GM12878 (cell line): ENCODE measurements at regions not wholly inside any gene's neighbourhood (a gene's known extent, or its start where the extent isn't known, plus 50 kb on each side); places are given as distances from the start of the nearest gene placed in this dataset.

Source experiments
- BMI1 ChIP-seq: fragments of 450-650 bp; IDR thresholded peaks from 2 replicates; pipeline ENCODE4 v1.6.1; 2016; ENCODE audit warnings: mild to moderate bottlenecking, moderate library complexity, borderline replicate concordance
- EP300 ChIP-seq, 2 experiments: fragments of 150-350 bp in 1 of 2; IDR thresholded peaks; 2 replicates each; pipeline ENCODE4 v1.6.1; 2011 to 2012; ENCODE audit warnings: low read depth in 2 of 2, low read length in 2 of 2, borderline replicate concordance in 1 of 2, improper control_type of control experiment in 1 of 2, inconsistent platforms in 1 of 2; ENCODE audit not compliant: control insufficient read depth in 1 of 2
- EZH2 ChIP-seq: IDR thresholded peaks from 2 replicates; pipeline ENCODE4 v1.6.1; 2012; ENCODE audit warnings: low read depth, mild to moderate bottlenecking, control low read depth, inconsistent platforms, low read length, borderline replicate concordance; ENCODE audit not compliant: control insufficient read depth
- GABPA ChIP-seq: IDR thresholded peaks from 2 replicates; pipeline ENCODE4 v1.6.1; 2014; ENCODE audit warnings: antibody characterized with exemption, low read depth, mild to moderate bottlenecking, inconsistent platforms
- KDM1A ChIP-seq: fragments of 200-600 bp; sonication (generic); IDR thresholded peaks from 2 replicates; pipeline ENCODE4 v1.6.1; 2016; ENCODE audit warnings: borderline replicate concordance
- POLR2AphosphoS5 ChIP-seq: IDR thresholded peaks from 2 replicates; pipeline ENCODE4 v1.6.1; 2011; ENCODE audit warnings: mild to moderate bottlenecking, low read length, inconsistent platforms
- PRDM15 ChIP-seq: fragments of 450-650 bp; formaldehyde crosslinking; IDR thresholded peaks from 2 replicates; pipeline ENCODE4 v1.4.0; 2020; ENCODE audit warnings: mild to moderate bottlenecking, moderate library complexity
- RAD21 ChIP-seq: IDR thresholded peaks from 2 replicates; pipeline ENCODE4 v1.6.1; 2011; ENCODE audit warnings: mild to moderate bottlenecking, low read depth, low read length, moderate library complexity; ENCODE audit not compliant: insufficient read depth
- SMAD1 ChIP-seq: fragments of 450-650 bp; IDR thresholded peaks from 2 replicates; pipeline ENCODE4 v1.6.1; 2018; ENCODE audit warnings: mild to moderate bottlenecking, low read depth; ENCODE audit not compliant: partially characterized antibody
- SPI1 ChIP-seq: IDR thresholded peaks from 2 replicates; pipeline ENCODE4 v1.6.1; 2011; ENCODE audit warnings: low read depth, mild to moderate bottlenecking, low read length, moderate library complexity, borderline replicate concordance; ENCODE audit not compliant: insufficient read depth
- ZZZ3 ChIP-seq: IDR thresholded peaks from 2 replicates; pipeline ENCODE4 v1.6.1; 2011; ENCODE audit warnings: low read depth; ENCODE audit not compliant: control insufficient read depth, insufficient read length
- TF ChIP-seq, protein P1 (sequence below), 3 experiments: IDR thresholded peaks in 2 of 3; conservative IDR thresholded peaks in 1 of 3; 2 replicates each; pipeline ENCODE4 v1.5.1; 2011; ENCODE audit warnings: low read depth in 3 of 3, low read length in 3 of 3, mild to moderate bottlenecking in 3 of 3, control low read depth in 2 of 3, moderate library complexity in 2 of 3, inconsistent platforms in 1 of 3, mixed read lengths in 1 of 3; ENCODE audit not compliant: control insufficient read depth in 2 of 3, insufficient read depth in 1 of 3; ENCODE audit errors: extremely low read depth in 1 of 3

DNA sequence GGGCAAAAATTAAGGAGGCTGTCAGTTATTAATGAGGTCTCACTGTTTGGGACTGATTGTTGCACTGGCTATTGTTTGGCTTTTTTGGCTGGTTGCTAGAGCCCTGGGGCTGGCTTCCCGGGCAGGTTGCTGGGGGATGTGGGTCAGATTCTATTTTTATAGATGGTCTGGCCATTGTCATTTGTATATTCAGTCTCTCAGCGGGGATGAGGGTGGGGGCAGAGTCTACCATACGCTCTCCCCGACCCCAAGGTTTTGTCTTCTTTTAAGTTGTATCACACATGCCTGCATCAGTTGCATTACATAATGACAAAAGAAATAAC, 84.3 kb upstream of the GRB10 start:
- TF ChIP-seq, protein P1, sequence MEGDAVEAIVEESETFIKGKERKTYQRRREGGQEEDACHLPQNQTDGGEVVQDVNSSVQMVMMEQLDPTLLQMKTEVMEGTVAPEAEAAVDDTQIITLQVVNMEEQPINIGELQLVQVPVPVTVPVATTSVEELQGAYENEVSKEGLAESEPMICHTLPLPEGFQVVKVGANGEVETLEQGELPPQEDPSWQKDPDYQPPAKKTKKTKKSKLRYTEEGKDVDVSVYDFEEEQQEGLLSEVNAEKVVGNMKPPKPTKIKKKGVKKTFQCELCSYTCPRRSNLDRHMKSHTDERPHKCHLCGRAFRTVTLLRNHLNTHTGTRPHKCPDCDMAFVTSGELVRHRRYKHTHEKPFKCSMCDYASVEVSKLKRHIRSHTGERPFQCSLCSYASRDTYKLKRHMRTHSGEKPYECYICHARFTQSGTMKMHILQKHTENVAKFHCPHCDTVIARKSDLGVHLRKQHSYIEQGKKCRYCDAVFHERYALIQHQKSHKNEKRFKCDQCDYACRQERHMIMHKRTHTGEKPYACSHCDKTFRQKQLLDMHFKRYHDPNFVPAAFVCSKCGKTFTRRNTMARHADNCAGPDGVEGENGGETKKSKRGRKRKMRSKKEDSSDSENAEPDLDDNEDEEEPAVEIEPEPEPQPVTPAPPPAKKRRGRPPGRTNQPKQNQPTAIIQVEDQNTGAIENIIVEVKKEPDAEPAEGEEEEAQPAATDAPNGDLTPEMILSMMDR (IDR thresholded peaks at IDR 0.05 in 2 of 3, conservative IDR thresholded peaks at IDR 0.05 in 1 of 3; ENCODE audit: control insufficient read depth in 2 of 3, extremely low read depth in 1 of 3, insufficient read depth in 1 of 3, low read depth in 3 of 3, low read length in 3 of 3): no peak
- TF ChIP-seq SPI1 (no peak), PRDM15 (CRISPR knock-in tag) (no peak), EP300 (IDR thresholded peaks at IDR 0.05; ENCODE audit: borderline replicate concordance in 1 of 2, control insufficient read depth in 1 of 2, low read depth in 2 of 2, low read length in 2 of 2) (no peak), POLR2AphosphoS5 (no peak), BMI1 (no peak), ZZZ3 (no peak), GABPA (no peak), SMAD1 (no peak), KDM1A (no peak), RAD21 (no peak), EZH2 (no peak)
